AG08396 (cell line): ENCODE measurements at regions not wholly inside any gene's neighbourhood (a gene's known extent, or its start where the extent isn't known, plus 50 kb on each side); places are given as distances from the start of the nearest gene placed in this dataset.
"Not testable (repeated sequence)": the region's sequence is repeated elsewhere in the genome, so short reads cannot be mapped to it uniquely, and the experiment has no call there.

ENCODE experiments used
- DNase-seq: peaks from one replicate; pipeline ENCODE4 v3.0.0; 2012; ENCODE audit warnings: low spot score, mixed read lengths

GRCh38 chr13:67932991-67933390, 702.9 kb upstream of the PCDH9 start:
- DNase-seq = no peak

- DNase-seq = no peak
Measured at GRCh38 chr13:67917291-67917987, 687.3 kb upstream of the PCDH9 start.

- DNase-seq = no peak
Measured at GRCh38 chr13:67916650-67917049, 686.5 kb upstream of the PCDH9 start.

GRCh38 chr13:67914535-67914934, 684.4 kb upstream of the PCDH9 start:
- DNase-seq = no peak

- DNase-seq = not testable (repeated sequence)
Measured at GRCh38 chr13:67902960-67903359, 672.8 kb upstream of the PCDH9 start.

- no peak for DNase-seq
Measured at GRCh38 chr13:67880916-67881315, 650.8 kb upstream of the PCDH9 start.

GRCh38 chr13:67878376-67878775, 648.2 kb upstream of the PCDH9 start:
- DNase-seq = no peak

GRCh38 chr13:67877031-67877430, 646.9 kb upstream of the PCDH9 start:
- DNase-seq = no peak

GRCh38 chr13:67867206-67867605, 637.1 kb upstream of the PCDH9 start:
- no peak for DNase-seq

- DNase-seq = no peak
Measured at GRCh38 chr13:67860315-67860714, 630.2 kb upstream of the PCDH9 start.

- no peak for DNase-seq
Measured at GRCh38 chr13:67859904-67860303, 629.8 kb upstream of the PCDH9 start.

GRCh38 chr13:67857581-67858310, 627.6 kb upstream of the PCDH9 start:
- no peak for DNase-seq

GRCh38 chr13:67856955-67857354, 626.8 kb upstream of the PCDH9 start:
- DNase-seq = no peak

- DNase-seq = no peak
Measured at GRCh38 chr13:67855741-67856238, 625.7 kb upstream of the PCDH9 start.

- DNase-seq = no peak
Measured at GRCh38 chr13:67854990-67855389, 624.9 kb upstream of the PCDH9 start.

GRCh38 chr13:67844574-67844973, 614.4 kb upstream of the PCDH9 start:
- DNase-seq = no peak

- no peak for DNase-seq
Measured at GRCh38 chr13:67841071-67841470, 610.9 kb upstream of the PCDH9 start.

- no peak for DNase-seq
Measured at GRCh38 chr13:67833564-67833963, 603.4 kb upstream of the PCDH9 start.

GRCh38 chr13:67829641-67830040, 599.5 kb upstream of the PCDH9 start:
- no peak for DNase-seq

- DNase-seq = no peak
Measured at GRCh38 chr13:67827992-67828391, 597.9 kb upstream of the PCDH9 start.

GRCh38 chr13:67821606-67822005, 591.5 kb upstream of the PCDH9 start:
- DNase-seq = no peak

GRCh38 chr13:67806796-67807195, 576.7 kb upstream of the PCDH9 start:
- no peak for DNase-seq

GRCh38 chr13:67803118-67803517, 573.0 kb upstream of the PCDH9 start:
- DNase-seq = no peak
